ENCODE measurements at regions not wholly inside any gene's neighbourhood (a gene's known extent, or its start where the extent isn't known, plus 50 kb on each side); places are given as distances from the start of the nearest gene placed in this dataset.

DNA sequence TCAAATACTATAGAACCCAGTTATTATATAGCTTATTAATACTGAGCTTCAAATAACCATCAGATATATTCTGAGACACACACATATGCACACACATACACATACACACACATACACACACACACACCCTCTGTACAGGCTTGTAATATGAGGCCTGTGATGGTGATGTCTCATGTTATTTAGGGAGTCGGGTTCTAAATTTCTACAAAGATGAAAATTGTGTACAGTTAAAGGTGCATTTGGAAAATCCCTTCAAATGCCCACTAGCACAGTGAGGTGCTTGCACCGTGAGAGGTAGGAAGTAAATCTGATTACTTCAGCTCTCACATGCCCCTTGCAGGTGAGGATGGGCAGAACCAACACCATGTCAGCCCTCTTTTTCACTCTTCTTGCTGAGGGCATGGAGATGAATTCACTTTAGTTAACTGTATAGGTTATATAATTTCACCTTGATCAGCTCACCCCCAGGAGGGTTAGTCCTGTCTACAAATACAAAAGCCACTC, 294.5 kb upstream of the PROK2 start:
- TF ChIP-seq CTCF (IDR thresholded peaks at IDR 0.05) = no peak
- TF ChIP-seq, protein P1, sequence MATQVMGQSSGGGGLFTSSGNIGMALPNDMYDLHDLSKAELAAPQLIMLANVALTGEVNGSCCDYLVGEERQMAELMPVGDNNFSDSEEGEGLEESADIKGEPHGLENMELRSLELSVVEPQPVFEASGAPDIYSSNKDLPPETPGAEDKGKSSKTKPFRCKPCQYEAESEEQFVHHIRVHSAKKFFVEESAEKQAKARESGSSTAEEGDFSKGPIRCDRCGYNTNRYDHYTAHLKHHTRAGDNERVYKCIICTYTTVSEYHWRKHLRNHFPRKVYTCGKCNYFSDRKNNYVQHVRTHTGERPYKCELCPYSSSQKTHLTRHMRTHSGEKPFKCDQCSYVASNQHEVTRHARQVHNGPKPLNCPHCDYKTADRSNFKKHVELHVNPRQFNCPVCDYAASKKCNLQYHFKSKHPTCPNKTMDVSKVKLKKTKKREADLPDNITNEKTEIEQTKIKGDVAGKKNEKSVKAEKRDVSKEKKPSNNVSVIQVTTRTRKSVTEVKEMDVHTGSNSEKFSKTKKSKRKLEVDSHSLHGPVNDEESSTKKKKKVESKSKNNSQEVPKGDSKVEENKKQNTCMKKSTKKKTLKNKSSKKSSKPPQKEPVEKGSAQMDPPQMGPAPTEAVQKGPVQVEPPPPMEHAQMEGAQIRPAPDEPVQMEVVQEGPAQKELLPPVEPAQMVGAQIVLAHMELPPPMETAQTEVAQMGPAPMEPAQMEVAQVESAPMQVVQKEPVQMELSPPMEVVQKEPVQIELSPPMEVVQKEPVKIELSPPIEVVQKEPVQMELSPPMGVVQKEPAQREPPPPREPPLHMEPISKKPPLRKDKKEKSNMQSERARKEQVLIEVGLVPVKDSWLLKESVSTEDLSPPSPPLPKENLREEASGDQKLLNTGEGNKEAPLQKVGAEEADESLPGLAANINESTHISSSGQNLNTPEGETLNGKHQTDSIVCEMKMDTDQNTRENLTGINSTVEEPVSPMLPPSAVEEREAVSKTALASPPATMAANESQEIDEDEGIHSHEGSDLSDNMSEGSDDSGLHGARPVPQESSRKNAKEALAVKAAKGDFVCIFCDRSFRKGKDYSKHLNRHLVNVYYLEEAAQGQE (IDR thresholded peaks at IDR 0.05; ENCODE audit: insufficient read depth in 1 of 2, low read depth in 2 of 2, low read length in 1 of 2) = no peak
